T-helper 2 cell treated with Interferon-gamma antibody and Interleukin-4, amounts not matched to agents 5 μg/mL and 100 μg/mL, for 36 hours (primary cell): ENCODE measurements at regions not wholly inside any gene's neighbourhood (a gene's known extent, or its start where the extent isn't known, plus 50 kb on each side); places are given as distances from the start of the nearest gene placed in this dataset.
A peak's percentile ranks its signal among the peaks of the same experiment; 100 is the strongest.

ENCODE experiments used
- DNase-seq: peaks from one replicate; pipeline ENCODE4 v3.0.0; 2021; ENCODE audit warnings: low spot score
- H3K27ac Mint-ChIP-seq: one replicate; pipeline ENCODE4 v1.8.0; 2021; ENCODE audit warnings: mild to moderate bottlenecking, mixed read lengths
- H3K27me3 Mint-ChIP-seq: one replicate; pipeline ENCODE4 v1.8.0; 2021; ENCODE audit warnings: low read depth, mixed read lengths
- H3K36me3 Mint-ChIP-seq: one replicate; pipeline ENCODE4 v1.8.0; 2021; ENCODE audit warnings: low read depth, mixed read lengths
- H3K4me1 Mint-ChIP-seq: one replicate; pipeline ENCODE4 v1.8.0; 2021; ENCODE audit warnings: low read depth, mixed read lengths
- H3K4me3 Mint-ChIP-seq: one replicate; pipeline ENCODE4 v1.8.0; 2022; ENCODE audit warnings: mild to moderate bottlenecking, moderate library complexity, mixed read lengths
- H3K9me3 Mint-ChIP-seq: one replicate; pipeline ENCODE4 v1.8.0; 2021; ENCODE audit warnings: mixed read lengths

GRCh38 chr12:65534238-65534841 lies 255.9 kb downstream of the MSRB3 start:
- Mint-ChIP-seq H3K9me3 (no peaks in the 10 kb centered on the region), H3K27ac (no peak overlapping the region), H3K27me3 (no peaks in the 10 kb centered on the region), H3K4me1 (no peaks in the 10 kb centered on the region), H3K36me3 (no peaks in the 10 kb centered on the region), H3K4me3 (no peak overlapping the region)
- no peak for DNase-seq

- peaks cover 11% of the 10 kb centered on the region for H3K9me3 Mint-ChIP-seq
- no peak overlapping the region for H3K4me3 Mint-ChIP-seq
- no peaks in the 10 kb centered on the region for H3K36me3 Mint-ChIP-seq
- H3K4me1 Mint-ChIP-seq = no peaks in the 10 kb centered on the region
- no peak overlapping the region for H3K27ac Mint-ChIP-seq
- DNase-seq = no peak
- no peaks in the 10 kb centered on the region for H3K27me3 Mint-ChIP-seq
Observed at GRCh38 chr12:65535946-65536345, 257.5 kb downstream of the MSRB3 start.

- no peaks in the 10 kb centered on the region for H3K36me3 Mint-ChIP-seq
- no peak for DNase-seq
- H3K4me1 Mint-ChIP-seq = no peaks in the 10 kb centered on the region
- no peak overlapping the region for H3K4me3 Mint-ChIP-seq
- peaks cover 14% of the 10 kb centered on the region for H3K9me3 Mint-ChIP-seq
- H3K27ac Mint-ChIP-seq = no peak overlapping the region
- no peaks in the 10 kb centered on the region for H3K27me3 Mint-ChIP-seq
Observed at GRCh38 chr12:65536351-65536750, 257.9 kb downstream of the MSRB3 start.

DNA sequence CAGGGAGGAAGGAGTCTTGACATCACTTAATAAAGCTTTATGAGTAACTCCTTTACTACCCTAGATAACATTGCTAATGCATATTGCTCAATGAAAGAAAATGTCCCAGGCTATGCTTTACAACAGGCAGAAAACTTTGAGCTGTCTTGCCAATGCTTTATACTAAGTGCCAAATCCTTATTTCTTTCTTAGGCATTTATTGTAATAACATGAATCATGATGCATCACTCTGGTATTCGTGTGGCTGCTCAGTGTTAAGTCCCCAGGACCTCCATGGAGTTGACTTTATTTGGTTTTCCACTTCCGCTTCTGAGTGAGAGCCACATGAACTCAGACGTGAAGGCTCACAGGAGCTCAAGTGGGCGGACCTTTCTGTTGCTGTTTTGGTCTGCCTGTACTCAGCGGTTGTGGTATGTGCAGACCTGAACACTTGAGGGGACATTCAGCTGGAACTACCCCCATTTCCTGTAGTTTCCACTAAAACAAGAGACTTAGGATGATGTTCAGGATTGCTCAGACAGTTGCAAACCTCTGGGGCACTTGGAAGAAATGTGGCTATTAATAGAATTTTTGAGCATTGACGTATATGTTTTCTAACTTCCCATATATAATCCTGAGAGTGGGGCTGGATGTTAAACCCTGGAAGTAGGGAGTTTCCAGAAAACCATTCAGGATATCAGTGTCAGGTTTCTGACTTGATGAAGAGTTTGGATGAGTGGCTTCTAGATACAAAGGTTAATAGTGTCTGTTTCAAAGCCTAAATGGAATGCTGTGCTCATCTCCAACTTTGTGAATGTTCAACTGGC lies 258.6 kb downstream of the MSRB3 start:
- H3K27me3 Mint-ChIP-seq = no peaks in the 10 kb centered on the region
- H3K9me3 Mint-ChIP-seq = peaks cover 14% of the 10 kb centered on the region
- DNase-seq = no peak
- H3K4me3 Mint-ChIP-seq = no peak overlapping the region
- H3K27ac Mint-ChIP-seq = no peak overlapping the region
- no peaks in the 10 kb centered on the region for H3K4me1 Mint-ChIP-seq
- no peaks in the 10 kb centered on the region for H3K36me3 Mint-ChIP-seq

DNA sequence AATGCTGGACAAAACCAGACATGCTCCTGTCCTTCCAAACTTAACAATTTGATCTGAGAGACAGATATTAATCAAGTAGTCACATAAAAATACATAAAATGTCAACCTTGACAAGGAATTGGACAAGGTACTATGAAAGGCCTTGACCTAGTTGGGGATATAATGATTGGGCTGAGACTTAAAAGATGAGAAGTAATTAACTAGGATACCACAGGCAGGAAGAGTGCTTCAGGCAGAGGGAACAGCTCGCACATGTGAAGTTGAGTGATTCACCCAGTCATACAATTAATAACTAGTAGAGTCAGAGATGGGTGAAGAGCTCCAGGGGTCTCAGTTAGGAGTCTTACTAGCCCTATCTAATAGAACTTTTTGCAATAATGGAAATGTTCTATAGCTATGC lies 259.5 kb downstream of the MSRB3 start:
- DNase-seq = no peak
- Mint-ChIP-seq H3K9me3 (peaks cover 14% of the 10 kb centered on the region), H3K4me1 (no peaks in the 10 kb centered on the region), H3K27ac (no peak overlapping the region), H3K36me3 (no peaks in the 10 kb centered on the region), H3K4me3 (no peak overlapping the region), H3K27me3 (no peaks in the 10 kb centered on the region)

DNA sequence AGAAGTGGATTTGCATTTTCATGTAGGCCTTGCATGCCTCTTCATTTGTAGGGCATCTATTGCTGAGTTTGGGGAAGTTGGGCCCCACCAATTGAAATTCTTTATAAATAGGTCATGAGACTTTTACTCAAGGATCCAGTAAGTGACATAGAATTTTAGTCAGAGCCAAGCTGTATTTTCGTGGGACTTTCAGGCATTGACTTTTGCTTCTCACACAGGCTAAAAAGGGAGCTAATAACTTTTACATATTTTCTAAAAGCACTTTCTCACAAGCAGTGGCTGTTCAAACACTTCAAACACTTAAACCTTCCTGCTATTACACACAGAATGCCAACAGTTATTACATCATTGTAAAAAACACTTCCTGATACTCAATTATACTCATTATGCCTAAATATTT lies 260.5 kb downstream of the MSRB3 start:
- H3K4me3 Mint-ChIP-seq = no peak overlapping the region
- no peaks in the 10 kb centered on the region for H3K36me3 Mint-ChIP-seq
- no peak for DNase-seq
- no peak overlapping the region for H3K27ac Mint-ChIP-seq
- H3K9me3 Mint-ChIP-seq = peaks cover 14% of the 10 kb centered on the region
- no peaks in the 10 kb centered on the region for H3K27me3 Mint-ChIP-seq
- H3K4me1 Mint-ChIP-seq = no peaks in the 10 kb centered on the region

DNA sequence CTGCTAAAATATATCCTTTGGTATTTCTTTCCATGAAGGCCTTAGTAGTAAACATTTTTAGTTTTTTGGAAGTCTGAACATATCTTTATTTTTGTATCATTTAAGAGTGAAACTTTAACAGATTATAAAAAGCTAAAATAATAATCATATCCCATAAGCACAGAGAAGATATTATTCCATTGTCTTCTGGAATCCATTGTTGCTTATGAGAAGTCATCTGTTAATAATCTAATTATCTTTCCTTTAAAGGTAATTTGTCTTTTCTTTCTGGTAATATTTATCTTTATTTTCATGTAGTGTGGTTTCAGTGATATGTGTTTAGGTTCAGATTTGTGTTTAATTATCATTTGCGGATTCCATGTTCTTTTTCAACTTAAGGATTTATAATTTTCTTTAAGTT lies 261.7 kb downstream of the MSRB3 start:
- no peak overlapping the region for H3K27ac Mint-ChIP-seq
- H3K9me3 Mint-ChIP-seq = peaks cover 14% of the 10 kb centered on the region
- no peaks in the 10 kb centered on the region for H3K27me3 Mint-ChIP-seq
- no peaks in the 10 kb centered on the region for H3K36me3 Mint-ChIP-seq
- H3K4me1 Mint-ChIP-seq = no peaks in the 10 kb centered on the region
- DNase-seq = no peak
- no peak overlapping the region for H3K4me3 Mint-ChIP-seq

DNA sequence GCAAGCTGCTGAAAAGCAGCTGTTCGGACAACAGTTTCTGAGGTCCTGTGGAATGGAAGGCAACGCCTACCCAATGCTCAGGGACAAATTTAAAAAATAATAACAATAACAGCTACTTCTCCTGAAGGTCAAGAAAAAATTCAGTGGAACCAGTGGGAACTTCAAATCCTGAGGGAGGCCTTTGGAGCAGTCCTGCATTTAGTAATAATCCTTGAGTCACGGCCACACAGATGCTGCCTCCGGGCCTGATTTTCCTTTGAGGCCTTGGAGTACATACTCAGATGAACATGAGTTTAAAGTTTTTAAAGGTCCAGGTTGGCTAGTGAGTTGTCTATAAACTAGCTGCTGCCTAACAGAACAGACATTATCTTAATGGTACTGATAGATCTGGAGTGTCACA lies 268.0 kb downstream of the MSRB3 start:
- no peak overlapping the region for H3K27ac Mint-ChIP-seq
- H3K4me3 Mint-ChIP-seq = no peak overlapping the region
- no peaks in the 10 kb centered on the region for H3K36me3 Mint-ChIP-seq
- H3K9me3 Mint-ChIP-seq = no peaks in the 10 kb centered on the region
- H3K27me3 Mint-ChIP-seq = no peaks in the 10 kb centered on the region
- DNase-seq = no peak
- H3K4me1 Mint-ChIP-seq = no peaks in the 10 kb centered on the region

DNA sequence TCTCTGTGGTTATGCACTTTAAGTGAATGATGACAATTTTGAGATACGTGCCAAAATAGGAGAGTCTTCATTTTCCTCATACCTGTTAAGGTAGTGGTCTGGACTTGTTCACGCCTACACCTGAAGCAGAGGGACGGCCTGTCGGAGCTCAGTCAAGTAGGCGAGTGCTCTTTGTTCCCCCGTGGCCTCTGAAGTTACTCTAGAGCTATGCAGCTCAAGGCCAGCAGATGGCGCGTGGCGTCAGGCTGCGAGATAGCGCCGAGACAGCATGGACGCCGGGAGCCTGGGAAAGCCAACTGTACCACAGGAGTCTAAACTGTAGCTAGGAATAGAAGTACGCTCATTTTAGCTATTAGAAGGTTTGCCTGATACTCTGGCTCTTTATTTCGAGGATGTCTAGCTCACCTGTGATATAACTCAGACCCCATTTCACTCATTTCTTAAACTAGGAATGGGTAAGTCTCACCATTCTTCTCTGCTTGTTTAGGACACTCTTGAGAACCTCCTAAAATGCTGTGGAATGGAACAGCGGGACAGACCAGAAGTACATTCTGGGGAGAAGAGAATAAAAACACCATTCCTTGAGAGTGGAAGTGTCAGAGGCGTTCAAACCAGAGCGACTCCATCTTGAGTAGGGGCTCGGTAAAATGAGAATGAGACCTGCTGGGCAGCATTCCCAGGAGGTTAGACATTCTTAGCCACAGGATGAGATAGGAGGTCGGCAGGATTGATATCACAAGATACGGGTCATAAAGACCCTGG lies 267.4 kb upstream of the HMGA2 start:
- Mint-ChIP-seq H3K27me3 (peaks cover 3% of the 10 kb centered on the region), H3K36me3 (no peaks in the 10 kb centered on the region), H3K4me3 (no peak overlapping the region), H3K9me3 (no peaks in the 10 kb centered on the region), H3K27ac (no peak overlapping the region), H3K4me1 (peaks cover 7% of the 10 kb centered on the region)
- DNase-seq = peak; percentile 44

- no peak for DNase-seq
- H3K9me3 Mint-ChIP-seq = no peaks in the 10 kb centered on the region
Observed at GRCh38 chr12:65557438-65558181, 266.7 kb upstream of the HMGA2 start.

DNA sequence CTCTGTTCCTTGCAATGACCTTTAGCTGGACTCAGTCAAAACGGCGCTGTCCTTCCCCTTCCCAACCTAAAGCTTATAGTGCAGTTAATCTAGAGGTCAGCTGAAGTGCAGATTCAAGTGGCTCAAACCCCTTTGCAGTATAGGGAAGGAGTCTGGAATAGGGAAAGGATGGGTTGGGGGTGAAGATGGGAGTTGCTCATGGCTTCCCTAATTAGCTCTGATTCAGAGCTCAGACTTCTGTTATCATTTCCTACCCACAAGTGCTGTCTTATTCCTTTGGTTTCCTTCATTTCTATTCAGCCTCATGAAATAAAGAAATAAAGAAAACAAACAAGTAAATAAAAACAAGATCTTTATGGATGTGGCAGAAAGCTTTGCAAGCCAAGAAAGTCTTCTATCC lies 264.0 kb upstream of the HMGA2 start:
- H3K4me1 Mint-ChIP-seq = peaks cover 7% of the 10 kb centered on the region
- no peaks in the 10 kb centered on the region for H3K9me3 Mint-ChIP-seq
- DNase-seq = no peak
- no peak overlapping the region for H3K4me3 Mint-ChIP-seq
- no peaks in the 10 kb centered on the region for H3K36me3 Mint-ChIP-seq
- peaks cover 3% of the 10 kb centered on the region for H3K27me3 Mint-ChIP-seq
- no peak overlapping the region for H3K27ac Mint-ChIP-seq

More at GRCh38 chr12:65557438-65558181, 266.7 kb upstream of the HMGA2 start:
- Mint-ChIP-seq H3K27ac (no peak overlapping the region), H3K4me1 (peaks cover 7% of the 10 kb centered on the region), H3K27me3 (peaks cover 3% of the 10 kb centered on the region), H3K36me3 (no peaks in the 10 kb centered on the region), H3K4me3 (no peak overlapping the region)

GRCh38 chr12:65561798-65562382 lies 262.4 kb upstream of the HMGA2 start:
- H3K9me3 Mint-ChIP-seq = no peaks in the 10 kb centered on the region

More at GRCh38 chr12:65561798-65562382, 262.4 kb upstream of the HMGA2 start:
- Mint-ChIP-seq H3K4me1 (peaks cover 2% of the 10 kb centered on the region), H3K27me3 (peaks cover 7% of the 10 kb centered on the region), H3K4me3 (no peak overlapping the region), H3K27ac (no peak overlapping the region), H3K36me3 (no peaks in the 10 kb centered on the region)
- DNase-seq = no peak
